OCI-LY3 (cell line): ENCODE measurements at regions not wholly inside any gene's neighbourhood (a gene's known extent, or its start where the extent isn't known, plus 50 kb on each side); places are given as distances from the start of the nearest gene placed in this dataset.

Experiments used
- H2AFZ ChIP-seq: fragments of 200-600, 300-600 bp; shearing (Covaris generic); 2 replicates; pipeline ENCODE4 v1.6.0; 2014; ENCODE audit warnings: antibody characterized with exemption, low read depth, low read length
- H3K27ac ChIP-seq: fragments of 200-600, 300-600 bp; sonication (generic); 2 replicates; pipeline ENCODE4 v1.5.1; 2014; ENCODE audit warnings: mild to moderate bottlenecking, low read length, moderate library complexity, mixed read lengths
- H3K27me3 ChIP-seq: fragments of 200-600, 300-600 bp; sonication (generic); 2 replicates; pipeline ENCODE4 v1.6.1; 2014; ENCODE audit warnings: low read depth, low read length, mixed read lengths
- H3K36me3 ChIP-seq: fragments of 200-600, 300-600 bp; sonication (generic); replicated peaks from 2 replicates; pipeline ENCODE3; 2014; ENCODE audit warnings: low read depth, low read length, mixed read lengths
- H3K4me1 ChIP-seq: fragments of 300-600, 200-600 bp; sonication (generic); 2 replicates; pipeline ENCODE4 v1.6.1; 2014; ENCODE audit warnings: low read length, mixed read lengths
- H3K4me2 ChIP-seq: fragments of 200-600, 300-600 bp; sonication (generic); 2 replicates; pipeline ENCODE4 v1.6.1; 2014; ENCODE audit warnings: low read length, mixed read lengths
- H3K4me3 ChIP-seq: fragments of 300-600, 200-600 bp; sonication (generic); 2 replicates; pipeline ENCODE4 v1.5.1; 2014; ENCODE audit warnings: antibody characterized with exemption, mild to moderate bottlenecking, low read length, moderate library complexity
- H3K79me2 ChIP-seq: fragments of 300-600, 200-600 bp; shearing (Covaris generic); 2 replicates; pipeline ENCODE4 v1.6.1; 2014; ENCODE audit warnings: mild to moderate bottlenecking, low read length, mixed read lengths
- H3K9ac ChIP-seq: fragments of 300-600, 200-600 bp; shearing (Covaris generic); 2 replicates; pipeline ENCODE4 v1.6.0; 2014; ENCODE audit warnings: mild to moderate bottlenecking, low read length, moderate library complexity
- H3K9me3 ChIP-seq: fragments of 200-600, 300-600 bp; shearing (Covaris generic); 2 replicates; pipeline ENCODE4 v1.6.1; 2014; ENCODE audit warnings: low read length, mixed read lengths; ENCODE audit not compliant: insufficient read depth
- H4K20me1 ChIP-seq: fragments of 200-600, 300-600 bp; sonication (generic); 2 replicates; pipeline ENCODE4 v1.6.1; 2016; ENCODE audit warnings: low read length, mixed read lengths; ENCODE audit not compliant: insufficient read depth
- CTCF ChIP-seq: fragments of 200-600, 300-600 bp; sonication (generic); IDR thresholded peaks from 2 replicates; pipeline ENCODE4 v1.5.1; 2014; ENCODE audit warnings: antibody characterized with exemption, low read length, low read depth
- EZH2phosphoT487 ChIP-seq: fragments of 200-600 bp; shearing (Covaris generic); IDR thresholded peaks from 2 replicates; pipeline ENCODE4 v1.6.1; 2018; ENCODE audit warnings: antibody characterized with exemption, mixed run types, low read depth

DNA sequence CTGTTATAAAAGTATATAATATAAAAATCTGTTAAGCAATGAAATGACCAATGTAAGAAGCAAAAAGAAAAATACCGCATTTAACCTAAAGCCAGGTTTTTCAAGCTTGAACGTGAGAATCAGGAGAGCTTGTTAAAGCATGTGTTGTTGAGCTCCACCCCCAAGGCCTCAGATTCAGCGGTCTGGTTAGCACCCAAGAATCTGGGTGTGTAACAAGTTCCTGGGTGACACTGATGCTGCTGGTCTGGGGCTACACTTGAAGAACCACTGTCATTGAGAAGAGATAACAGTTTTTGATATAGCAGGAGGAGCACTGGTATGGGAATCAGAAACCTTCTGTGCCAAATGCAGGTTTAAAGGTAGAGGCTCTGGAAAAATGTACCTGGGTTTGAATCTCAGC lies 154.0 kb downstream of the ID4 start:
- Histone ChIP-seq H3K4me2 (no peak overlapping the region), H2AFZ (no peak overlapping the region), H3K4me1 (peaks cover 4% of the 10 kb centered on the region; the same call in 1 of the 2 replicates), H3K27ac (no peak overlapping the region), H3K27me3 (peaks cover 4% of the 10 kb centered on the region; the same call in 1 of the 2 replicates), H3K9me3 (no peaks in the 10 kb centered on the region), H3K79me2 (no peaks in the 10 kb centered on the region), H3K9ac (no peak overlapping the region), H4K20me1 (no peaks in the 10 kb centered on the region), H3K4me3 (no peak overlapping the region), H3K36me3 (no peaks in the 10 kb centered on the region)
- TF ChIP-seq EZH2phosphoT487 (no peak), CTCF (no peak)

GRCh38 chr6:19994909-19995308 lies 157.7 kb downstream of the ID4 start:
- H3K9ac ChIP-seq: no peak overlapping the region
- H3K4me3 ChIP-seq: no peak overlapping the region
- no peaks in the 10 kb centered on the region for H4K20me1 ChIP-seq
- no peak overlapping the region for H3K4me2 ChIP-seq
- H3K36me3 ChIP-seq: no peaks in the 10 kb centered on the region
- H3K79me2 ChIP-seq: no peaks in the 10 kb centered on the region
- H3K9me3 ChIP-seq: no peaks in the 10 kb centered on the region
- no peak overlapping the region for H2AFZ ChIP-seq
- TF ChIP-seq CTCF (no peak), EZH2phosphoT487 (no peak)
- no peak overlapping the region for H3K27ac ChIP-seq
- H3K4me1 ChIP-seq: peaks cover 4% of the 10 kb centered on the region; the same call in 1 of the 2 replicates
- H3K27me3 ChIP-seq: peaks cover 4% of the 10 kb centered on the region; the same call in 1 of the 2 replicates

- Histone ChIP-seq H2AFZ (no peak overlapping the region), H3K9me3 (no peaks in the 10 kb centered on the region), H3K27me3 (peaks cover 4% of the 10 kb centered on the region; the same call in 1 of the 2 replicates), H3K4me2 (no peak overlapping the region), H4K20me1 (no peaks in the 10 kb centered on the region), H3K4me3 (no peak overlapping the region), H3K9ac (no peak overlapping the region), H3K27ac (no peak overlapping the region), H3K36me3 (no peaks in the 10 kb centered on the region), H3K79me2 (no peaks in the 10 kb centered on the region), H3K4me1 (peaks cover 4% of the 10 kb centered on the region; the same call in 1 of the 2 replicates)
- TF ChIP-seq CTCF (no peak), EZH2phosphoT487 (no peak)
These were observed 158.5 kb downstream of the ID4 start for GRCh38 chr6:19995575-19996257.

DNA sequence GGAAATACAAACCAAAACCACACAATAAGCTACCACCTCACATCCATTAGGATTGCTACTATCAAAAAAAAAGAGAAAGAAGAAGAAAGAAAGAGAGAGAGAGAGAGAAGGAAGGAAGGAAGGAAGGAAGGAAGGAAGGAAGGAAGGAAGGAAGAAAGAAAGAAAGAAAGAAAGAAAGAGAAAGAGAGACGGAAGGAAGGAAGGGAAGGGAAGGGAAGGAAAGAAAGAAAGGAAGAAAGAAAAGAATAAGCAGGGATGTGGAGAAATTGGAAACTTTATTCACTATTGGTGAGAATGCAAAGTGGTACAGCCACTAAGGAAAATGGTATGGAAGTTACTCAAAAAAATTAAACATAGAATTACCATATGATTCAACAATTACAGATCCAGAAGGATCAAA lies 159.9 kb downstream of the ID4 start:
- Histone ChIP-seq H3K9me3 (no peaks in the 10 kb centered on the region), H3K4me2 (no peak overlapping the region), H2AFZ (no peak overlapping the region), H4K20me1 (no peaks in the 10 kb centered on the region), H3K27ac (no peak overlapping the region), H3K36me3 (no peaks in the 10 kb centered on the region), H3K27me3 (peaks cover 4% of the 10 kb centered on the region; the same call in 1 of the 2 replicates), H3K4me3 (no peak overlapping the region), H3K4me1 (peaks cover 4% of the 10 kb centered on the region; the same call in 1 of the 2 replicates), H3K79me2 (no peaks in the 10 kb centered on the region), H3K9ac (no peak overlapping the region)
- TF ChIP-seq CTCF (no peak), EZH2phosphoT487 (no peak)
